Uterus (tissue), 3 donors: ENCODE measurements at regions not wholly inside any gene's neighbourhood (a gene's known extent, or its start where the extent isn't known, plus 50 kb on each side); places are given as distances from the start of the nearest gene placed in this dataset.

Experiments used
- DNase-seq, 2 donors: peaks; one replicate each; pipeline ENCODE4 v3.0.0-alpha.2; 2019 to 2020
- H3K27ac ChIP-seq, 2 donors: fragments of 200-600 bp; sonication (generic); 1 replicate in 1 of 2; 2 replicates in 1 of 2; pipeline ENCODE4 v1.5.1; 2016 to 2018
- H3K27me3 ChIP-seq, 2 donors: fragments of 200-600 bp; sonication (generic); one replicate each; pipeline ENCODE4 v1.5.1; 2018 to 2019; ENCODE audit warnings: control low read depth in 1 of 2
- H3K36me3 ChIP-seq, 2 donors: fragments of 200-600 bp; sonication (generic); one replicate each; pipeline ENCODE4 v1.5.1; 2019; ENCODE audit warnings: control low read depth in 1 of 2
- H3K4me1 ChIP-seq, 2 donors: fragments of 200-600 bp; sonication (generic); one replicate each; pipeline ENCODE4 v1.5.1; 2018 to 2019; ENCODE audit warnings: control low read depth in 1 of 2
- H3K4me3 ChIP-seq, 2 donors: fragments of 200-600 bp; sonication (generic); 1 replicate in 1 of 2; 2 replicates in 1 of 2; pipeline ENCODE4 v1.5.1; 2018 to 2019; ENCODE audit warnings: mild to moderate bottlenecking in 1 of 2
- H3K9me3 ChIP-seq, 2 donors: fragments of 200-600 bp; sonication (generic); one replicate each; pipeline ENCODE4 v1.5.1; 2019; ENCODE audit warnings: control low read depth in 1 of 2
- CTCF ChIP-seq, 4 experiments: fragments of 200-600 bp in 2 of 4; fragments of 450-650 bp in 2 of 4; sonication (generic) in 2 of 4; IDR thresholded peaks; one replicate each; pipeline ENCODE4 v1.5.1; 2016 to 2019; ENCODE audit warnings: antibody characterized with exemption in 4 of 4, mild to moderate bottlenecking in 2 of 4, moderate library complexity in 1 of 4
- POLR2A ChIP-seq, 2 donors: fragments of 450-650 bp; IDR thresholded peaks; one replicate each; pipeline ENCODE4 v1.6.1; 2016; ENCODE audit warnings: antibody characterized with exemption in 2 of 2, mild to moderate bottlenecking in 1 of 2, moderate library complexity in 1 of 2
- intact Hi-C: fragments of 100-400 bp; cut with DNase I; formaldehyde crosslinking; loops from one replicate; pipeline ENCODE4 v1.15.1; 2023; ENCODE audit warnings: low total_unique reads
- donor health status: DM: yes; HTN: yes; CAD: no.

- intact Hi-C loops, result no loop called here
- Histone ChIP-seq H3K9me3 (no peaks in the 10 kb centered on the region), H3K27ac (no peak overlapping the region), H3K27me3 (no peaks in the 10 kb centered on the region), H3K4me1 (no peaks in the 10 kb centered on the region), H3K36me3 (no peaks in the 10 kb centered on the region), H3K4me3 (no peak overlapping the region)
- DNase-seq, result no peak
- TF ChIP-seq POLR2A (IDR thresholded peaks at IDR 0.05) (no peak), CTCF (IDR thresholded peaks at IDR 0.05) (no peak)
Observed at GRCh38 chr4:121228848-121229247, 64.7 kb upstream of the TNIP3 start.

- H3K27ac ChIP-seq, result no peak overlapping the region
- no peaks in the 10 kb centered on the region for H3K27me3 ChIP-seq
- no peaks in the 10 kb centered on the region for H3K9me3 ChIP-seq
- no peak overlapping the region for H3K4me3 ChIP-seq
- intact Hi-C loops, result no loop called here
- H3K36me3 ChIP-seq, result no peaks in the 10 kb centered on the region
- no peaks in the 10 kb centered on the region for H3K4me1 ChIP-seq
- TF ChIP-seq CTCF (IDR thresholded peaks at IDR 0.05), result no peak
- no peak for TF ChIP-seq POLR2A (IDR thresholded peaks at IDR 0.05)
- DNase-seq, result no peak
Observed at GRCh38 chr4:121227341-121227792, 63.2 kb upstream of the TNIP3 start.

- intact Hi-C loops, result no loop called here
- Histone ChIP-seq H3K9me3 (no peaks in the 10 kb centered on the region), H3K36me3 (no peaks in the 10 kb centered on the region), H3K4me3 (no peak overlapping the region), H3K27ac (no peak overlapping the region), H3K4me1 (no peaks in the 10 kb centered on the region), H3K27me3 (no peaks in the 10 kb centered on the region)
- TF ChIP-seq POLR2A (IDR thresholded peaks at IDR 0.05), result no peak
- no peak for TF ChIP-seq CTCF (IDR thresholded peaks at IDR 0.05)
- no peak for DNase-seq
Observed at GRCh38 chr4:121226362-121226761, 62.2 kb upstream of the TNIP3 start.

GRCh38 chr4:121221608-121222007 is 57.5 kb upstream of the TNIP3 start:
- Histone ChIP-seq H3K27me3 (no peaks in the 10 kb centered on the region), H3K9me3 (no peaks in the 10 kb centered on the region), H3K4me1 (no peaks in the 10 kb centered on the region), H3K36me3 (no peaks in the 10 kb centered on the region), H3K27ac (no peak overlapping the region), H3K4me3 (no peak overlapping the region)
- no peak for DNase-seq
- no peak for TF ChIP-seq POLR2A (IDR thresholded peaks at IDR 0.05)
- no peak for TF ChIP-seq CTCF (IDR thresholded peaks at IDR 0.05)
- intact Hi-C loops, result no loop called here

GRCh38 chr4:121221201-121221600 is 57.1 kb upstream of the TNIP3 start:
- no peak for DNase-seq
- H3K27me3 ChIP-seq, result no peaks in the 10 kb centered on the region
- H3K9me3 ChIP-seq, result no peaks in the 10 kb centered on the region
- intact Hi-C loops, result no loop called here
- TF ChIP-seq CTCF (IDR thresholded peaks at IDR 0.05) (no peak), POLR2A (IDR thresholded peaks at IDR 0.05) (no peak)
- H3K4me3 ChIP-seq, result no peak overlapping the region
- no peak overlapping the region for H3K27ac ChIP-seq
- H3K36me3 ChIP-seq, result no peaks in the 10 kb centered on the region
- no peaks in the 10 kb centered on the region for H3K4me1 ChIP-seq
